ENCODE measurements at regions not wholly inside any gene's neighbourhood (a gene's known extent, or its start where the extent isn't known, plus 50 kb on each side); places are given as distances from the start of the nearest gene placed in this dataset.

GRCh38 chr6:168232062-168232461 is 87.5 kb downstream of the DACT2 start:
- in situ Hi-C loops (cut with MboI) = no loop called here
- Histone ChIP-seq H3K36me3 (ENCODE audit: control insufficient read depth, insufficient read depth, low read length) (no peaks in the 10 kb centered on the region), H3K9me1 (ENCODE audit: control insufficient read depth, insufficient read depth, low read length) (no peaks in the 10 kb centered on the region), H3K4me3 (no peak overlapping the region), H3K27me3 (ENCODE audit: control insufficient read depth in 2 of 2, insufficient read depth in 2 of 2, low read length in 2 of 2) (peaks cover 35 to 45% of the 10 kb centered on the region in 2 experiments), H4K20me1 (replicated peaks; ENCODE audit: control insufficient read depth, insufficient read depth, low read length) (peaks cover 6% of the 10 kb centered on the region), H2AFZ (ENCODE audit: low read depth, low read length) (no peak overlapping the region), H3K9me3 (replicated peaks; ENCODE audit: control insufficient read depth, insufficient read depth, low read depth, low read length) (no peaks in the 10 kb centered on the region), H3K27ac (ENCODE audit: extremely low read depth, low read depth, low read length) (no peak overlapping the region), H3K4me1 (replicated peaks in 1 of 2; ENCODE audit: control insufficient read depth in 2 of 2, insufficient read depth in 2 of 2, low read length in 2 of 2) (peaks cover 0 to 3% of the 10 kb centered on the region in 2 experiments; a peak in 1 of 5 replicates), H3K79me2 (ENCODE audit: control insufficient read depth, insufficient read depth, low read length) (no peaks in the 10 kb centered on the region), H3K4me2 (ENCODE audit: insufficient read depth, low read length) (no peak overlapping the region), H3K9ac (ENCODE audit: insufficient read depth in 1 of 2, low read depth in 2 of 2, low read length in 2 of 2) (no peak overlapping the region)
- POLR2A ChIA-PET = interaction anchor here (1.2 to 1.3 kb wide), 2 partner anchors 15 to 22 kb away, joined by 3 to 4 read pairs; no protein-coding TSS in a partner anchor
- WGBS (ENCODE audit: insufficient coverage, low coverage, missing lambda C conversion rate) = 0% methylated on average over 6 of the region's 6 CpGs
- no peak for DNase-seq (ENCODE audit: extremely low read depth in 1 of 4, low spot score in 3 of 4)
- intact Hi-C loops (cut with micrococcal nuclease) = no loop called here
- TF ChIP-seq ZNF316 (IDR thresholded peaks at IDR 0.05) (peak; percentile 25; the same call in 1 of the 2 replicates), RNF2 (IDR thresholded peaks at IDR 0.05) (no peak)
- CTCF ChIA-PET (ENCODE audit: low intra/inter-chr PET ratio) = no interaction called here
- ATAC-seq = no peak
- FAIRE-seq = no peak
- BruUV-seq (replicated peaks) = no TSS peak

DNA sequence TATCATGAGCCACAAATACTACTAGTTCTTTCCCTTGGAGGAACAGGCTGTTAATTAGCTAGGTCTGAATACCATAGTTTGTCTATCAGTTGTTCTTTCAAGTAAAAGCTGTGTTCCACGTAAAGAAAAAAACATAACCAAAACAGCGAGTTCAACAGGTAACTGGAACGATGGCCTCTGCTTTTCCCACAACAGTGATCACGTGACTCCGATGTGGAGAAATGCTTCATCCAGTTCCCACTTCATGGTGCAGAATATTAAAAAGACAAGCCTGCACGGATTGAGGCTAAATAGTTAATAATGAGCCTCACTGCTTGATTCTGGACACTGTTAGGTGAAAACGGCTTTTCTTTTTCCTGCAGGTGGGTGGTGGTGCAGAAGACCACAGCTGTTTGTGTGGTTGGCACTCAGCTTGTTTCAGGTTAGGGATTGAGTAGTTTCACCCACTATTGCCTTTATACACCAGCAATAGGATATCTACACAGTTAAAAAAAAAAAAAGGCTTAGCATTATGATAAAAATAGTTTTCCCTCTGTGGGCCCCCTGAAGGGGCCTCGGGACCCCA is 88.1 kb downstream of the DACT2 start:
- POLR2A ChIA-PET = interaction anchor here (0.6 to 1.3 kb wide), 2 partner anchors 22 to 82 kb away, joined by 3 to 4 read pairs; no protein-coding TSS in a partner anchor
- Histone ChIP-seq H3K4me3 (no peak overlapping the region), H3K9me1 (ENCODE audit: control insufficient read depth, insufficient read depth, low read length) (no peaks in the 10 kb centered on the region), H3K4me2 (ENCODE audit: insufficient read depth, low read length) (no peak overlapping the region), H3K79me2 (ENCODE audit: control insufficient read depth, insufficient read depth, low read length) (no peaks in the 10 kb centered on the region), H2AFZ (ENCODE audit: low read depth, low read length) (no peak overlapping the region), H3K4me1 (replicated peaks in 1 of 2; ENCODE audit: control insufficient read depth in 2 of 2, insufficient read depth in 2 of 2, low read length in 2 of 2) (peaks cover 0 to 3% of the 10 kb centered on the region in 2 experiments; a peak in 1 of 5 replicates), H3K36me3 (ENCODE audit: control insufficient read depth, insufficient read depth, low read length) (no peaks in the 10 kb centered on the region), H4K20me1 (replicated peaks; ENCODE audit: control insufficient read depth, insufficient read depth, low read length) (peaks cover 6% of the 10 kb centered on the region), H3K9me3 (replicated peaks; ENCODE audit: control insufficient read depth, insufficient read depth, low read depth, low read length) (no peaks in the 10 kb centered on the region), H3K27me3 (ENCODE audit: control insufficient read depth in 2 of 2, insufficient read depth in 2 of 2, low read length in 2 of 2) (peaks cover 41 to 51% of the 10 kb centered on the region in 2 experiments), H3K9ac (ENCODE audit: insufficient read depth in 1 of 2, low read depth in 2 of 2, low read length in 2 of 2) (no peak overlapping the region), H3K27ac (ENCODE audit: extremely low read depth, low read depth, low read length) (no peak overlapping the region)
- 0% methylated on average over 8 of the region's 8 CpGs for WGBS (ENCODE audit: insufficient coverage, low coverage, missing lambda C conversion rate)
- no peak for DNase-seq (ENCODE audit: extremely low read depth in 1 of 4, low spot score in 3 of 4)
- ATAC-seq = no peak
- FAIRE-seq = no peak
- no TSS peak for BruUV-seq (replicated peaks)
- CTCF ChIA-PET (ENCODE audit: low intra/inter-chr PET ratio) = no interaction called here
- intact Hi-C loops (cut with micrococcal nuclease) (no loop called here), in situ Hi-C loops (cut with MboI) (no loop called here)
- TF ChIP-seq ZNF140 (CRISPR knock-in tag; IDR thresholded peaks at IDR 0.05) = no peak
- peak; percentile 56 for TF ChIP-seq USF2 (CRISPR knock-in tag; IDR thresholded peaks at IDR 0.05)
- peak; percentile 72; the same call in 1 of the 2 replicates for TF ChIP-seq TOE1 (IDR thresholded peaks at IDR 0.05; ENCODE audit: borderline replicate concordance)
- no peak for TF ChIP-seq TOE1 (CRISPR knock-in tag; IDR thresholded peaks at IDR 0.05; ENCODE audit: borderline replicate concordance, low read depth)
- no peak for TF ChIP-seq FOXK2 (conservative IDR thresholded peaks at IDR 0.05 in 1 of 2, IDR thresholded peaks at IDR 0.05 in 1 of 2; ENCODE audit: low read depth in 2 of 2)
- no peak for TF ChIP-seq GTF3C2 (IDR thresholded peaks at IDR 0.05; ENCODE audit: borderline replicate concordance, extremely low read depth, insufficient read length)
- TF ChIP-seq, protein P1, sequence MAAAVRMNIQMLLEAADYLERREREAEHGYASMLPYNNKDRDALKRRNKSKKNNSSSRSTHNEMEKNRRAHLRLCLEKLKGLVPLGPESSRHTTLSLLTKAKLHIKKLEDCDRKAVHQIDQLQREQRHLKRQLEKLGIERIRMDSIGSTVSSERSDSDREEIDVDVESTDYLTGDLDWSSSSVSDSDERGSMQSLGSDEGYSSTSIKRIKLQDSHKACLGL (CRISPR knock-in tag; IDR thresholded peaks at IDR 0.05; ENCODE audit: borderline replicate concordance, poor library complexity, severe bottlenecking) = no peak
- TF ChIP-seq TARDBP (IDR thresholded peaks at IDR 0.05) = no peak
- peak; percentile 43; the same call in 1 of the 2 replicates for TF ChIP-seq CBFA2T2 (conservative IDR thresholded peaks at IDR 0.05)
- no peak for TF ChIP-seq LCOR (CRISPR knock-in tag; IDR thresholded peaks at IDR 0.05)
